ENCODE measurements at regions not wholly inside any gene's neighbourhood (a gene's known extent, or its start where the extent isn't known, plus 50 kb on each side); places are given as distances from the start of the nearest gene placed in this dataset.

DNA sequence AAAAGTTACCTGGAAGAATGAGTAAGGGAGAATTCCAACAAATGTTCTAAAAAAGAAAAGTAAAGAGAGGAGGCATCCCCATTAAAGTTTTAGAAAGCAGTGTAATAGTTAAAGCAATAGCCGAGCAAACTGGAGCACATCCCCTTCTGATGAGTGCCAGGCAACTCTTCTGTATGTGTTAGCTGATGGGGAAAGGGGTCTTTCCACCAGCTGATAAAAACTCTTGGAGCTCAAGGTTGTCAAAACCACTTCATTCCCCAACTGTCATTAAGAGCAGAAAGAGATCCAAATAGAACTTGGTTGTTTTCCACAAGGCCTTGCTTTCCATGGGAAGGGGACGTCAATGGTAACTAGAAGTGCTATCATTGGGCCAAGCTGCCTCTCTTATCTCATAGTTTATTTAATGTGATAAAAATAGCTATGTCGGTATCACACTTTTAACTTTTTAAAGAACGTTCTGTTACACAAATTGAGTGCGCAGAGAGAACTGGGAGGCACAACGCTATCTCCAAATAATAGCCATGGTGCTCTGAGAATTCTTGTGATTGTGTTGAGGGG, 116.9 kb downstream of the POLR2M start:
- DNase-seq (ENCODE audit: low spot score) = no peak

- DNase-seq (ENCODE audit: low spot score) = no peak
These were observed 117.7 kb downstream of the POLR2M start for GRCh38 chr15:57824186-57824585.

GRCh38 chr15:57827021-57827420, 120.5 kb downstream of the POLR2M start:
- no peak for DNase-seq (ENCODE audit: low spot score)

DNA sequence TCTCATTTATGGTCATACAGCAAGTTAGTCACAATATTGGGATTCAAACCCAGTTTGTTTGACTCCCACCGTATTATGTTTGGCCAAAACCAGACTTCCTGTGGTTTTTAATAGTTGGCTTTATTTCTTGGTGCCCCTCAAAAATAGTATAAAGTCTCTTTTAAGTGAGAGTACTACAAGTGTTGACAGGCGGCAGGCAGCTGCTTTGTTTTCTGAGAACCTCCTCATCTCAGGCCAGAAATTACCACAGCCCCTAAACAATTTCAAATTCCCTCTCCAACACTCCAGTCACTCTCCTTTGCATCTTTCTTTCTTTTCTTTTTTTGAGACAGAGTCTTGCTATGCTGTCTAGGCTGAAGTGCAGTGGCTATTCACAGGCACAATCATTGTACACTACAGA, 121.5 kb downstream of the POLR2M start:
- no peak for DNase-seq (ENCODE audit: low spot score)

DNA sequence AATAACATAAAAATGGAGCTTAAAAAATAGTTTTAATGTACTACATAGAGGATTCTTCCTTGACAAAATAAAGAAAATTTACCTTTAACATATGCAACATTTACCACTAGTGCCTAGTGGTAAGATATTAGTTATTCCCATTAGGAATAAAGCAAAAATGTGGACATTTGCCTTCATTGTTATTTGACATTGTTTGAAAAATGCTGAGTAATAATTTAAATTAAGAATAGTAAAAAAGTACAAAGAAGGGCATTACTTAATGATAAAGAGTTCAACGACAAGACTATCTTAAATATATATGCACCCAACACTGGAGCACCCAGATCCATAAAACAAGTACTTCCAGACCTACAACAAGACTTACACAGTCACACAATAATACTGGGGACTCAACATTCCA, 125.7 kb downstream of the POLR2M start:
- DNase-seq (ENCODE audit: low spot score) = no peak

DNA sequence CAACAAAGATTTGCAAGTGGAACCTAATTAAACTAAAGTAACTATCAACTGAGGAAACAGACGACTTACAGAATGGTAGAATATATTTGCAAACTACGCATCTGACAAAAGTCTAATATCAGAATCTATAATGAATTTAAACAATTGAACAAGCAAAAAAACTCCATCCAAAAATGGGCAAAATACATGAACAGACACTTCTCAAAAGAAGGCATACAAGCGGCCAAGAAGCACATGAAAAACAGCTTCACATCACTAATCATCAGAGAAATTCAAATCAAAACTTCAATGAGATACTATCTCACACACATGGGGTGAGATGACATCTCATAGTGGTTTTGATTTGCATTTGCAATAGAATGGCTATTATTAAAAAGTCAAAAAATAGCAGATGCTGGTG, 128.6 kb downstream of the POLR2M start:
- no peak for DNase-seq (ENCODE audit: low spot score)

GRCh38 chr15:57849317-57849716, 142.8 kb downstream of the POLR2M start:
- no peak for DNase-seq (ENCODE audit: low spot score)

- DNase-seq (ENCODE audit: low spot score) = no peak
These were observed 148.0 kb downstream of the POLR2M start for GRCh38 chr15:57854531-57854930.

- DNase-seq (ENCODE audit: low spot score) = no peak
These were observed 151.4 kb downstream of the POLR2M start for GRCh38 chr15:57857871-57858270.

- no peak for DNase-seq (ENCODE audit: low spot score)
These were observed 152.7 kb downstream of the POLR2M start for GRCh38 chr15:57859130-57859685.

DNA sequence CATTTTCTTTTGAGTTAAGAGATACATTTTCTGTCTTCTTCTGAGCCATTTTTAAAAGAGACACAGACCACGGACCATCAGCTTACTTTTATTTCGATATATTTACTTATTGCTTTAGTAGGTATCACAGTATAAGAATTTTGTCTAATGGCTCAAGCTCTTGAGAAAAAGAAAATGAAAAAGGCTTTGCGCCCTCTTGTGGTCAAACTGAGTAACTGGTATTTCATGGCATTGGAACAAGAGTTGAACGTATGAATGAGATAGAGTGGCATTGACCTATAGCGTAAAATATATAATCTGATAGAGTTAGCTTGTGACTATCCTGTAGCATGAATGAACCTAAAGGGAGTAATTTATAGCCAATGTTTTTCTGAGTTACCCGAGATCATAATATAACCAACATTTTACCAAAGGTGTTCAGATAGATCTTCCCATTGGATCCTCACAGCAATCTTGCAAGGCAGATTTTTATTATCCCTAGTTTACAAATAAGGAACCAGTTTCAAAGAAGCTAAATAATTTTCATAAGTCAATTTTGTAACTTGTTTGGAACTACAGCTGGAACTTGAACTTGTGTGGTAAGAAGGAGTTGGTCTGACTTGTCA, 154.6 kb downstream of the POLR2M start:
- DNase-seq (ENCODE audit: low spot score) = peak; percentile 53

DNA sequence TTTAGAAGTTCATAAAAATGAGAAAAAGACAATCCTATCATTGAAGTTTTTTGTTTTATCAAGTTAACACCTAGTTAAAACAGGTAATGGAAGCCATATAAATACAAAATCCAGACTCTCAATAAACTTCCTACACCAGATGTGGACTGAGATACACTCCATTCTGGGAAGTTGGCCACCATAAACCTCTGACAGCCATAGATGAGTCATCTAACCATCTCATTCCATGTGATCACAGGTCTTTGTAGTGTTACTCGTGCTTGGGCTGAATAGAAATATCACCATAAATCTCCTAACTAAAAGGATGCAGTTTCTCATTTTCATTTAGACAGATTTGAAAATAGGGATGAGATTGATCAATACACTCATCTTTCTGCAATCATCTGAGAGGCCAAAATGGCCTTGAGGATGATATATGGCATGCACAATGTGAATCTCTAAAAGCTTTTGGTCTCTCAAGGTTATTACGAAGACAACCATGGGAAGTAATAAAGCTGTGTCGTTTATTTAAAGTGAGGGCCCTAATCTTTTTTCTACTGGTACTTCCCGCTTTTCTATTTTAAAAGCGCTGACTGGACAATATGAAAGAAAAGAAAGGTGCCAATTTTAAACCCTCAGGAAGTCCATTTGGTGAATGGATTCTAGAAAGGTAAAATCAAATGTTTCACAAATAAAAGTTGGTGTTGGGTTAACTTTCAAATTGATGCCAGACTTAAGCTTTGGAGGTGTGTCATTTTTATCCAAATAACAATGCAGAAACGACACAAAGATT, 155.5 kb downstream of the POLR2M start:
- no peak for DNase-seq (ENCODE audit: low spot score)

DNA sequence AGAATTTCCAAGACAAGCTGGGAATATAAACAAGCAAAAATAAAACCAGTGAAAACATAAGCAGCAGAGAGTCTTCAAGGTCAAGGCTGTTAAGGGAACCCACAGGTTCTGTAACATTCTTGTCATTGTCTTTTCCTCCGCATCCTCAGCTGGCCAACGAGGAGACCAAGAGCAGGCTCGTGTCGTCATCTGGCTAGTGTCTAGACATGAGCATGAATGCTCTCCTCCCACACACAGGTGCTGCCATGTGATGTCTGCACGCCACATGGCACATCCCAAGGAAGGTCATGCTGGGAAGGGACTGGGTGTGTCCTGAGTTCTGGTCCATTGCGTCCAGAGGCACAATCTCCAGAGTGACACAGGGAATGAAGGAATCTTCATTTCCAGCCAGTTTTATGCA, 156.2 kb downstream of the POLR2M start:
- DNase-seq (ENCODE audit: low spot score) = no peak

- DNase-seq (ENCODE audit: low spot score) = peak; percentile 2
These were observed 158.8 kb downstream of the POLR2M start for GRCh38 chr15:57865294-57865693.

GRCh38 chr15:57866149-57866736, 159.7 kb downstream of the POLR2M start:
- DNase-seq (ENCODE audit: low spot score) = peak; percentile 14

GRCh38 chr15:57867970-57868798, 161.7 kb downstream of the POLR2M start:
- DNase-seq (ENCODE audit: low spot score) = no peak

DNA sequence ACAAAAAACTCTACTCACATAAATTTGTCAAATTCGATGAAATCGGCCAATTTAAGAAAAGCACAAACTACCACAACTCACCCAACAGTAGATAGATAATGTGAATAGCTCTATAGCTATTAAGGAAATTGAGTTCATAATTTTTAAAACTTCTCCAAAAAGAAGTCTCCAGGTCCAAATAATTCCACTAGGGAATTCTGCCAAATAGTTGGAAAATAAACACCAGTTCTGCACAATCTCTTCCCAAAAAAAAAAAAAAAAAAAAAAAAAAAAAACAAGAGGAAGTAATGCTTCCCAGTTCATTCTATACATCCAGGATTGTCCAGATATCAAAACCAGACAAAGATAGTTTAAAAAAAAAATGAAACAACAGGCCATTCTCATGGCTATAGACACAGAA, 164.2 kb downstream of the POLR2M start:
- DNase-seq (ENCODE audit: low spot score) = no peak

- DNase-seq (ENCODE audit: low spot score) = no peak
These were observed 165.9 kb downstream of the POLR2M start for GRCh38 chr15:57872281-57873030.

DNA sequence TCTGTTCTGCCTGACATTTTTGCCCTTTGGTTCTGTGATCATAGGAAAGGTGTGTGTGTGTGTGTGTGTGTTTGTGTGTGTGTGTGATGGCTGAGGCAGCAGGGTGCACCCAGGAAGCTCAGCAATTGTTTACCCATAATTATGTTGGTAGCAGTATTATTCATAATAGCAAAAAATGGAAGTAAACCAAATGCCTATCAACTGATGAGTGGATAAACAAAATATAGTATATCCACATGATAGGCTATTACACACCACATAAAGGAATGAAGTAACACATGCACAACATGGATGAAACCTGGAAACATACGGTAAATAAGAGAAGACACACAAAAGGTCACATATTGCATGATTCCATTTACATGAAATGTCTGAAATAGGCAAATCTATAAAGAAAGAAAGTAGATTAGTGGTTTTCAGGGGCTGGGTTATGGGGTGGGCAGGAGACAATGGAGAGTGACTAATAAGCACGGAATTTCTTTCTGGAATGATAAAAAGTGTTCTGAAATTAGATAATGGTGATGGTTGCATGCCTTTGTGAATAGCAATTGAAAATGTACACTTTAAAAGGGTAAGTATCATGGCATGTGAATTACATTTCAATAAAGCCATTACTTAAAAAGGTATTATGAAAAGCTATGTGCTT, 167.2 kb downstream of the POLR2M start:
- DNase-seq (ENCODE audit: low spot score) = no peak

GRCh38 chr15:57875347-57875746, 168.8 kb downstream of the POLR2M start:
- no peak for DNase-seq (ENCODE audit: low spot score)

GRCh38 chr15:57878573-57878972, 172.1 kb downstream of the POLR2M start:
- DNase-seq (ENCODE audit: low spot score) = no peak
